ENCODE measurements at regions not wholly inside any gene's neighbourhood (a gene's known extent, or its start where the extent isn't known, plus 50 kb on each side); places are given as distances from the start of the nearest gene placed in this dataset.

- no peak overlapping the region for H3K4me3 ChIP-seq
- H2AFZ ChIP-seq: no peak overlapping the region
- H3K4me2 ChIP-seq: peak overlapping the region; percentile 15; the same call in 1 of the 2 replicates
- CTCF ChIA-PET: no interaction called here
- H4K20me1 ChIP-seq (ENCODE audit: insufficient read depth): 0 out of 2 replicates have a peak, but pooled peaks cover 10% of the 10 kb centered on the region
- H3K36me3 ChIP-seq (ENCODE audit: low read depth): no peaks in the 10 kb centered on the region
- H3K9me2 ChIP-seq (ENCODE audit: insufficient read depth): no peaks in the 10 kb centered on the region
- no peak for TF ChIP-seq CTCF (conservative IDR thresholded peaks at IDR 0.05)
- no peak for TF ChIP-seq EZH2 (IDR thresholded peaks at IDR 0.05; ENCODE audit: low read depth)
- DNase-seq: peak in 1 of 2 experiments; percentile 35
- no TSS peak for BruUV-seq (replicated peaks)
- H3K4me1 ChIP-seq (replicated peaks; ENCODE audit: insufficient read depth): peaks cover 28% of the 10 kb centered on the region
- H3F3A ChIP-seq (ENCODE audit: insufficient read depth, low read depth): peaks cover 16% of the 10 kb centered on the region; the same call in 1 of the 2 replicates
- H3K27ac ChIP-seq: peak overlapping the region; percentile 8; the same call in 1 of the 2 replicates
- peaks cover 77% of the 10 kb centered on the region for H3K79me2 ChIP-seq (ENCODE audit: low read depth)
- POLR2A ChIA-PET (ENCODE audit: unreplicated experiment): no interaction called here
- intact Hi-C loops (cut with micrococcal nuclease; ENCODE audit: unreplicated experiment): no loop called here
- no peaks in the 10 kb centered on the region for H3K27me3 ChIP-seq (ENCODE audit: insufficient read depth, low read depth)
- H3K9me3 ChIP-seq (ENCODE audit: insufficient read depth, low read depth): no peaks in the 10 kb centered on the region
Measured at GRCh38 chr6:138550346-138550767, 51.1 kb upstream of the NHSL1 start.

GRCh38 chr6:138554146-138554545 is 54.9 kb upstream of the NHSL1 start:
- ChIA-PET CTCF (no interaction called here), POLR2A (ENCODE audit: unreplicated experiment) (no interaction called here)
- H3K4me2 ChIP-seq: peak overlapping the region; percentile 72
- 0 out of 2 replicates have a peak, but pooled peaks cover 10% of the 10 kb centered on the region for H4K20me1 ChIP-seq (ENCODE audit: insufficient read depth)
- H3K27ac ChIP-seq: no peak overlapping the region
- H2AFZ ChIP-seq: no peak overlapping the region
- BruUV-seq (replicated peaks): no TSS peak
- H3K36me3 ChIP-seq (ENCODE audit: low read depth): no peaks in the 10 kb centered on the region
- H3K79me2 ChIP-seq (ENCODE audit: low read depth): peaks cover 83% of the 10 kb centered on the region
- H3K4me3 ChIP-seq: no peak overlapping the region
- TF ChIP-seq EZH2 (IDR thresholded peaks at IDR 0.05; ENCODE audit: low read depth) (no peak), CTCF (conservative IDR thresholded peaks at IDR 0.05) (no peak)
- intact Hi-C loops (cut with micrococcal nuclease; ENCODE audit: unreplicated experiment): no loop called here
- no peak for DNase-seq
- peaks cover 42% of the 10 kb centered on the region for H3K4me1 ChIP-seq (replicated peaks; ENCODE audit: insufficient read depth)
- H3K9me2 ChIP-seq (ENCODE audit: insufficient read depth): no peaks in the 10 kb centered on the region
- H3K27me3 ChIP-seq (ENCODE audit: insufficient read depth, low read depth): no peaks in the 10 kb centered on the region
- peaks cover 28% of the 10 kb centered on the region; the same call in 1 of the 2 replicates for H3F3A ChIP-seq (ENCODE audit: insufficient read depth, low read depth)
- no peaks in the 10 kb centered on the region for H3K9me3 ChIP-seq (ENCODE audit: insufficient read depth, low read depth)

- Histone ChIP-seq H3K9me2 (ENCODE audit: insufficient read depth) (no peaks in the 10 kb centered on the region), H3K79me2 (ENCODE audit: low read depth) (peaks cover 83% of the 10 kb centered on the region), H3K4me3 (peak overlapping the region; percentile 23; the same call in 1 of the 2 replicates), H3K27ac (peak overlapping the region; percentile 56), H4K20me1 (ENCODE audit: insufficient read depth) (0 out of 2 replicates have a peak, but pooled peaks cover 8% of the 10 kb centered on the region), H3K4me2 (peak overlapping the region; percentile 72), H3K36me3 (ENCODE audit: low read depth) (no peaks in the 10 kb centered on the region), H3K9me3 (ENCODE audit: insufficient read depth, low read depth) (no peaks in the 10 kb centered on the region), H3F3A (ENCODE audit: insufficient read depth, low read depth) (peaks cover 26% of the 10 kb centered on the region; the same call in 1 of the 2 replicates), H2AFZ (no peak overlapping the region), H3K27me3 (ENCODE audit: insufficient read depth, low read depth) (no peaks in the 10 kb centered on the region), H3K4me1 (replicated peaks; ENCODE audit: insufficient read depth) (peaks cover 35% of the 10 kb centered on the region)
- DNase-seq: peak; percentile 38 to 97
- no TSS peak for BruUV-seq (replicated peaks)
- ChIA-PET CTCF (no interaction called here), POLR2A (ENCODE audit: unreplicated experiment) (interaction anchor here (0.6 kb wide), 2 partner anchors 100 to 219 kb away, joined by 3 to 7 read pairs; no protein-coding TSS in a partner anchor)
- TF ChIP-seq EZH2 (IDR thresholded peaks at IDR 0.05; ENCODE audit: low read depth): no peak
- TF ChIP-seq CTCF (conservative IDR thresholded peaks at IDR 0.05): no peak
- intact Hi-C loops (cut with micrococcal nuclease; ENCODE audit: unreplicated experiment): no loop called here
Measured at GRCh38 chr6:138555421-138555988, 56.2 kb upstream of the NHSL1 start.

Measured in PC-9 (cell line).